GM19438 (cell line): ENCODE measurements at regions not wholly inside any gene's neighbourhood (a gene's known extent, or its start where the extent isn't known, plus 50 kb on each side); places are given as distances from the start of the nearest gene placed in this dataset.
"Not testable (repeated sequence)": the region's sequence is repeated elsewhere in the genome, so short reads cannot be mapped to it uniquely, and the experiment has no call there.

Experiments used
- ATAC-seq: cut with Tn5 transposase; IDR thresholded peaks from one replicate; pipeline ENCODE4 v1.9.1; 2021; ENCODE audit warnings: low read depth; ENCODE audit not compliant: unreplicated experiment

- no peak for ATAC-seq
Observed at GRCh38 chr11:86149792-86150191, 80.9 kb upstream of the PICALM start.

DNA sequence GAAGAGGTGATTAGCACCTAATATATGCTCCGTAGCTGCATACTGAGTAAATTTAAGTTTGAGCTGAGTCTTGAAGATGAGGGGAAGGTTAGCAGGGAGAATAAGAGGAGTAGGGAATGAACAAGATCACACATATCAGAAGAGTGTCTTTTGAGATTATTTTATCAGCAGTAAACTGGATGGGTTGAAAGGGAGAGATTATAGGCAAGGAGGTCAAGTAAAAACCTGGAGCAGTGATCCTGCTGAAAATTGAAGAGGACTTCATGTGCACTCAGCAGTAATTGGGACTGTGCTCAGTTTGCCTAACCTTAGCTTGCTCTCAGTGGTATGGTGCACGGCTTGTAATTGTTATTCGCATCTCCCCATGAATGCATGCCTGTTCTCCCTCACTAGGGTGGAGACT lies 79.5 kb upstream of the PICALM start:
- ATAC-seq: no peak

- no peak for ATAC-seq
Observed at GRCh38 chr11:86147004-86147403, 78.1 kb upstream of the PICALM start.

GRCh38 chr11:86145439-86146156 lies 76.7 kb upstream of the PICALM start:
- ATAC-seq: peak; percentile 45

GRCh38 chr11:86144846-86145245 lies 76.0 kb upstream of the PICALM start:
- peak; percentile 10 for ATAC-seq

- ATAC-seq: not testable (repeated sequence)
Observed at GRCh38 chr11:86144087-86144486, 75.2 kb upstream of the PICALM start.

- ATAC-seq: peak; percentile 53
Observed at GRCh38 chr11:86143087-86144030, 74.5 kb upstream of the PICALM start.

- no peak for ATAC-seq
Observed at GRCh38 chr11:86142170-86142569, 73.3 kb upstream of the PICALM start.

DNA sequence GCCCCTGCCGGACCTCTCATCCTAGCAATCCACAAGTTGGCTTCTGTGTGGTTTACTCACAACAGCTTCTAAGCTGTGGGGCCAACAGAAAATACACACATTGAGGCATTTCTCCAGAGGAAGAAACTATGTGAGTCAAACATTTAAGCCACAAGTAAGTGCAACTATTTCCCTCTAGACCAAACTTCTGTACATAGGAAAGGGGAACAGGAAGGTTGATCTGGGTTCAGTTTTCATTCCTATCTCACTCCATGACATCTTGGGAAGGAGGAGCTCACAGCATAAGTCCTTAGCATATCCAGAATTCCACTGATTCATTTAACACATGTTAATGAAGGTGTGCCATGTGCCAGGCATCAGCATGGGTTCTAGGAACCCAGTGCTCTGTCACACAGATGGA lies 72.8 kb upstream of the PICALM start:
- no peak for ATAC-seq

GRCh38 chr11:86140334-86140990 lies 71.6 kb upstream of the PICALM start:
- no peak for ATAC-seq

- peak; percentile 53 for ATAC-seq
Observed at GRCh38 chr11:86138958-86139357, 70.1 kb upstream of the PICALM start.

DNA sequence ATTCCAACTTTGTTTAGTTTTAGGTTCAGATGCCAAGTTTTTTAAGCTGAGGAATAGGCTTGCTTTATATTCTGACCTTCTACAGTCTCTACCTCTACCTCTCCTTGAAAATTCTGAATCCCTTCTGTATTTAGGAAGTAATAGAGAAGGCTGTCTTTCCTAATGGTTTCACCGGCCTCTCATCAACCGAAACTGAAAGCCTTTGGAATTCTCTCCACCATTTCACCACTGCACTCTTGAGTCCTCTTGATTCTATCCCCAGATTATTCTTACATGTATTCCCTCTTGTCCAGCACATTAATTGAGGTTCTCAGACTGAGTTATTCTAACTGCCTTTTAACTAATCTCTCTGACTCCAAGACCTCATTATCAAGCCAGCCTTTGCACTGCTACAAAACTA lies 67.7 kb upstream of the PICALM start:
- ATAC-seq: no peak

- ATAC-seq: no peak
Observed at GRCh38 chr11:86135319-86135714, 66.4 kb upstream of the PICALM start.

DNA sequence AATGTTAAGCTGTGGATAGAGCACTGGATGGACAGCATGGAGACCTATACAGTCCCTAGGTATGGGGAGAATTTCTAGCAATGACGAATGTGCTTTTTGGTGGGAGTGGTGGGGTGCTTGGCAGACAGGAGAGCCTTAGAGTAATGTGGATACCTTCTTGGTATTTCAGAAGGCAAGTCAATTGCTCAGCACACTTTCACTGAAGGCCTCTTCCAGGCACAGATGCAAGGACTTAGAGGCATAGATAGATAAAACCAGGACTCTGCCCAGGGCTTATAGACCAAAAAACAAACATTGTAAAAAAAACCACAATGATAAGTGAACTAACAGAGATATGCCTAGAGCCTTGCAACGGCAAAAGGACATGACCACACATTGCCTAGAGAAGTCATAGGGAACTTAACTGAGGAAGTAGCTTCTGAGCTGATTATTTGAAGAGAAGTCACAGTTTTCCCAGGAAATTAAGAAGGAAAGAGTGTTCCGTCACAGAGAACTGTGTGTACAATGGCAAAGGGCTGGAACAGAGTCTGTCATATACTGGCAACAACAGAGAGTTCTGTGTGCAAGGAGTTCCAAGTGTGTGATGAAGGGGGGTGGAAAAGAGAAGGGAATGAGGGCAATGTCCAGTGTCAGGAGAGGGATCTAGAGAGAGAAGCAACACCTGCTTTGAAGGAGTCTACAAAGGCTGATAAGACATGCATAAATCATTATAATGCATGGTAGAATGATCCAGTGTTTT lies 65.9 kb upstream of the PICALM start:
- ATAC-seq: no peak

DNA sequence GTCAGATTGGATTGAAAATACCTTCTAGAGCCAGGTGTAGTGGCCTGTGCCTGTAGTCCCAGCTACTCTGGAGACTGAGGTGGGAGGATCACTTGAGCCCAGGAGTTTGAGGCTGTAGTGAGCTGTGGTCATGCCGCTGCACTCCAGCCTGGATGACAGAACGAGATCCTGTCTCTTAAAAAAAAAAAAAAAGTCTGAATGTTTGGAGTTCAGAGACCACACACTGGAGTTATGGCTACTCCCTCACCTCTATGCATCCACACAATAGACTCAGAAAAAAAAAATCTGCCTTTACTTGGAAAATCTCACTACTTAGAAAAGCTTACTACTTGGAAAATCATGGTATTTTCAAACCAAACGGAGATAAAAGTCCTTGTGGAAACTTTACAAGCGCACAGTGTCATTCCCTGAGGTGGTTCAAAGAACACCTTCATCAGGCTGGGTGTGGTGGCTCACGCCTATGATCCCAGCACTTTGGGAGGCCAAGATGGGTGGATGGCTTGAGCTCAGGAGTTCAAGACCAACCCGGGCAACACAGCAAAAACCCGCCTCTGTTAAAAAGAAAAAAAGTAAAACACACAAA lies 63.9 kb upstream of the PICALM start:
- ATAC-seq: no peak

DNA sequence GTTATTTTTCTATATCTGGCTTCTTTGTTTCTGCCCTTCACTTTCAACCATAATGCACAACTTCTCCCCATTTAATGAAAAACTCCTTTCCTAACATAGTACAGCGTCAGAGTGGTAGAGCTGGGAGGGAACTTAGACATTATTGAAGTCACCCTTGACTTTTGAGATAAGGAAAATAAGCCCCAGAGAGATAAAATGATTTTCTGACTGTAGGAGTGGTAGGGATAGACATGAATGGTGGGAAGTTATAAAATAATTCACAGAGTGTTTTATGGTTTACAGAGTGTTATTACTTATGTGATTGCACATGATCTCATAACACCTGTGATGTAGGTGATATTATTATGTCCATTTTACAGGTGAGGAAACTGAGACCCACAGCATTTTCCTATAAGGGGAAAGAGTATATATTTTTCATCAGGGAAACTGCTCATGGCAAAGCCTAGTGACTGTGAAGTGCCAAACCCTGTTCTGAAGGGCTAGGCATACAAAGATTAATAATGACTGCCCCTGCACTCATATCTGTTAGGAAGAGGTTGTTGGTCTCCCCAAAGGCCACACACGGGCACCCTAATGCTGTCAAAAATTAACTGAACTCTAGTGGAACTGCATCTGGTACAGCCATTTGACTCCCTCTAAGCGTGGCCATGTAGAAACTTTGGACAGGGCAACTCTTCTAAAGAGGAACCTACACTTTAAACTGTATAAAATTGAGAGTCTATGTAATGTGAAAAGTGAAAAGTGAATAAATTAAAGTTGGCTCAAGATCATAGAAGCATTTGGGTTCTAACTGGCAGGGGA lies 61.1 kb upstream of the PICALM start:
- ATAC-seq: no peak

- no peak for ATAC-seq
Observed at GRCh38 chr11:86128914-86129313, 60.0 kb upstream of the PICALM start.

DNA sequence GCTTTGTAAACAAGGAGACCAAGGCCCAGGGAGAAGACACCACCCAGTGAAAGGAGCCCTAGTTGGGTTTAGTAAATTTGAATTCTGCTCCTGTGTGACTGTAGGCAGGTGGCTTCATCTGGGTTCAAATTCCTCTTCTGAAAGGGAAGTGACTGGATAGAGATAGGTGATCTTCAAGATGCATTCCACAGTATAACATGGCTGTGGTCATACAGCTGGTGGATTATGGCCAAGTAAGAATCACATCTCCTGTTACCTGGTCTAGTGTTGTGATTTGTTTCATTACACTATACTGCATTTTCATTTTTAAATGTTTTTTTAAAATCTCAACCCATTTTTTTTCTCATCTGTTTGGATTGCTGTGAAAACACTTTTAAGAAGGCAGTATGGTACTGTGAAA lies 58.0 kb upstream of the PICALM start:
- no peak for ATAC-seq
